GM12878 (cell line): ENCODE measurements at regions not wholly inside any gene's neighbourhood (a gene's known extent, or its start where the extent isn't known, plus 50 kb on each side); places are given as distances from the start of the nearest gene placed in this dataset.

Experiments
- ATAC-seq: fragments of 200-7000 bp; cut with Tn5 transposase; 3 replicates; pipeline ENCODE4 v1.9.1; 2020; ENCODE audit warnings: mild to moderate bottlenecking, moderate library complexity
- BruUV-seq: library from RNA; stranded (reverse); fragments of 400-500 nt; replicated peaks from 2 replicates; lab custom pipeline; 2021; lab: Mats Ljungman, UMichigan
- CTCF ChIA-PET: fragments of 300-600 bp; sonication (Branson Sonifier 250); formaldehyde crosslinking; extraction: SDS; loops from one replicate; lab custom pipeline; 2021; ENCODE audit warnings: inconsistent platforms; lab: Yijun Ruan, JAX
- POLR2A ChIA-PET: fragments of 350-600 bp; formaldehyde crosslinking; extraction: SDS; loops from one replicate; lab custom pipeline; 2021; ENCODE audit warnings: inconsistent platforms; lab: Charles Lee
- RAD21 ChIA-PET: fragments of 300-600 bp; sonication (Branson Sonifier 250); formaldehyde crosslinking; loops from one replicate; lab custom pipeline; 2023; ENCODE audit warnings: antibody characterized with exemption; ENCODE audit not compliant: unreplicated experiment; lab: Charles Lee
- SMC1A ChIA-PET: fragments of 300-600 bp; sonication (Branson Sonifier 250); formaldehyde crosslinking; loops from one replicate; lab custom pipeline; 2023; ENCODE audit not compliant: unreplicated experiment, uncharacterized antibody; lab: Charles Lee
- DNase-seq: peaks from one replicate; pipeline ENCODE4 v3.0.0-alpha.2; 2011; ENCODE audit warnings: low read depth, low spot score
- FAIRE-seq: peaks from 3 replicates; lab custom pipeline; 2011; peaks lifted over from hg19 to GRCh38; lab: Jason Lieb, UNC
- H2AFZ ChIP-seq: 2 replicates; pipeline ENCODE4 v1.6.0; 2011; ENCODE audit warnings: low read depth, low read length, control low read depth; ENCODE audit not compliant: control insufficient read depth
- H3K27ac ChIP-seq: 2 replicates; pipeline ENCODE4 v1.5.1; 2011; ENCODE audit warnings: control low read depth; ENCODE audit not compliant: control insufficient read depth, insufficient read depth
- H3K27me3 ChIP-seq, 2 experiments: replicated peaks in 1 of 2; 2 replicates each; pipeline versions ENCODE4 v1.6.0 to v1.6.1; 2011; ENCODE audit warnings: low read length in 1 of 2; ENCODE audit not compliant: control insufficient read depth in 2 of 2, insufficient read depth in 2 of 2
- H3K36me3 ChIP-seq, 2 experiments: 2 replicates each; pipeline ENCODE4 v1.5.1; 2011; ENCODE audit warnings: low read length in 1 of 2; ENCODE audit not compliant: control insufficient read depth in 2 of 2, insufficient read depth in 2 of 2
- H3K4me1 ChIP-seq: 2 replicates; pipeline ENCODE4 v1.6.1; 2011; ENCODE audit warnings: mild to moderate bottlenecking, low read length, moderate library complexity, mixed read lengths; ENCODE audit not compliant: control insufficient read depth, insufficient read depth
- H3K4me2 ChIP-seq: 2 replicates; pipeline ENCODE4 v1.6.0; 2011; ENCODE audit warnings: control low read depth; ENCODE audit not compliant: control insufficient read depth, insufficient read depth
- H3K4me3 ChIP-seq: fragments of 200-600 bp; sonication (generic); 2 replicates; pipeline ENCODE4 v1.5.1; 2016
- H3K79me2 ChIP-seq: 2 replicates; pipeline ENCODE4 v1.6.0; 2011; ENCODE audit warnings: low read length; ENCODE audit not compliant: control insufficient read depth, insufficient read depth
- H3K9ac ChIP-seq: 2 replicates; pipeline ENCODE4 v1.8.0; 2011; ENCODE audit warnings: low read length, control low read depth, mixed read lengths; ENCODE audit not compliant: control insufficient read depth, insufficient read depth
- H3K9me3 ChIP-seq: replicated peaks from 3 replicates; pipeline ENCODE4 v1.5.1; 2011; ENCODE audit warnings: mild to moderate bottlenecking, low read length; ENCODE audit not compliant: control insufficient read depth, insufficient read depth
- H4K20me1 ChIP-seq: 2 replicates; pipeline ENCODE4 v1.6.0; 2011; ENCODE audit not compliant: control insufficient read depth, insufficient read depth
- BCLAF1 ChIP-seq: fragments of 450-650 bp; IDR thresholded peaks from 2 replicates; pipeline ENCODE4 v1.6.1; 2017; ENCODE audit warnings: antibody characterized with exemption, mild to moderate bottlenecking, moderate library complexity
- CHD2 ChIP-seq: IDR thresholded peaks from 2 replicates; pipeline ENCODE4 v1.6.1; 2011; ENCODE audit warnings: low read depth, low read length, improper control_type of control experiment, borderline replicate concordance
- CHD4 ChIP-seq: fragments of 200-600 bp; sonication (generic); IDR thresholded peaks from 2 replicates; pipeline ENCODE4 v1.6.1; 2016; ENCODE audit warnings: mild to moderate bottlenecking
- E2F4 ChIP-seq: IDR thresholded peaks from 2 replicates; pipeline ENCODE4 v1.6.1; 2012; ENCODE audit warnings: low read depth, low read length, improper control_type of control experiment
- EED ChIP-seq: sonication (generic); IDR thresholded peaks from 2 replicates; pipeline ENCODE4 v1.6.1; 2016; ENCODE audit warnings: antibody characterized with exemption, low read depth
- GABPA ChIP-seq: IDR thresholded peaks from 2 replicates; pipeline ENCODE4 v1.6.1; 2014; ENCODE audit warnings: antibody characterized with exemption, low read depth, mild to moderate bottlenecking, inconsistent platforms
- IRF4 ChIP-seq: IDR thresholded peaks from 2 replicates; pipeline ENCODE4 v1.6.1; 2011; ENCODE audit warnings: low read depth, low read length
- JUND ChIP-seq: IDR thresholded peaks from 2 replicates; pipeline ENCODE4 v1.6.1; 2012; ENCODE audit warnings: low read depth, mild to moderate bottlenecking, low read length, improper control_type of control experiment, moderate library complexity
- NFIC ChIP-seq: IDR thresholded peaks from 2 replicates; pipeline ENCODE4 v1.6.1; 2012; ENCODE audit warnings: low read depth, mild to moderate bottlenecking, inconsistent platforms, low read length, moderate library complexity
- NFYA ChIP-seq: IDR thresholded peaks from 2 replicates; pipeline ENCODE4 v1.6.1; 2011; ENCODE audit warnings: low read depth, mild to moderate bottlenecking, low read length, improper control_type of control experiment, borderline replicate concordance
- NR2C2 ChIP-seq: IDR thresholded peaks from 2 replicates; pipeline ENCODE4 v1.6.1; 2011; ENCODE audit warnings: borderline replicate concordance, low read depth; ENCODE audit not compliant: control insufficient read depth, insufficient read length
- POLR2AphosphoS5 ChIP-seq: IDR thresholded peaks from 2 replicates; pipeline ENCODE4 v1.6.1; 2011; ENCODE audit warnings: mild to moderate bottlenecking, low read length, inconsistent platforms
- PRDM15 ChIP-seq: fragments of 450-650 bp; formaldehyde crosslinking; IDR thresholded peaks from 2 replicates; pipeline ENCODE4 v1.4.0; 2020; ENCODE audit warnings: mild to moderate bottlenecking, moderate library complexity
- SMAD5 ChIP-seq: IDR thresholded peaks from 2 replicates; pipeline ENCODE4 v1.6.1; 2016; ENCODE audit warnings: antibody characterized with exemption, low read depth
- ZNF622 ChIP-seq: fragments of 450-650 bp; IDR thresholded peaks from 2 replicates; pipeline ENCODE4 v1.6.1; 2017; ENCODE audit warnings: mild to moderate bottlenecking, inconsistent platforms
- WGBS: methylation state at CpG from one replicate; pipeline ENCODE4 v1.1.6; 2016; ENCODE audit warnings: low lambda C conversion rate; ENCODE audit not compliant: insufficient replicate concordance, insufficient coverage; ENCODE audit errors: missing lambda C conversion rate; 5-methylcytosine and 5-hydroxymethylcytosine counted together
- in situ Hi-C: fragments of 300-500 bp; cut with MboI; formaldehyde crosslinking; loops from 9 replicates; pipeline ENCODE4 v1.14.3; 2018; ENCODE audit warnings: mixed read lengths
- intact Hi-C: fragments of 100-400 bp; cut with micrococcal nuclease; formaldehyde crosslinking; loops from one replicate; pipeline ENCODE4 v1.14.2; 2022; ENCODE audit not compliant: unreplicated experiment

GRCh38 chr11:34566208-34566551 lies 52.6 kb upstream of the ELF5 start:
- Histone ChIP-seq H3K4me2 (no peak overlapping the region), H3K27me3 (no peaks in the 10 kb centered on the region; a peak in 3 of 4 replicates), H3K9ac (no peak overlapping the region), H3K9me3 (no peaks in the 10 kb centered on the region), H2AFZ (no peak overlapping the region), H4K20me1 (no peaks in the 10 kb centered on the region), H3K79me2 (no peaks in the 10 kb centered on the region), H3K27ac (no peak overlapping the region), H3K36me3 (no peaks in the 10 kb centered on the region), H3K4me3 (no peak overlapping the region), H3K4me1 (no peaks in the 10 kb centered on the region)
- ChIA-PET CTCF (interaction anchor here (0.8 to 1.0 kb wide), 4 partner anchors 274 to 1474 kb away, joined by 3 to 4 read pairs (median 3); no protein-coding TSS in a partner anchor), RAD21 (interaction anchor here (1.2 kb wide), 1 partner anchor 325 kb away, joined by 3 read pairs; no protein-coding TSS in a partner anchor), POLR2A (no interaction called here), SMC1A (interaction anchor here (1.0 to 1.6 kb wide), 4 partner anchors 19 to 825 kb away, joined by 3 to 5 read pairs (median 4); no protein-coding TSS in a partner anchor)
- ATAC-seq (no peak), FAIRE-seq (no peak), DNase-seq (no peak)
- in situ Hi-C loops = no loop called here
- WGBS = 43% methylated on average over 3 of the region's 3 CpGs
- TF ChIP-seq POLR2AphosphoS5 = no peak
- TF ChIP-seq CHD2 = no peak
- TF ChIP-seq NFYA = no peak
- no peak for TF ChIP-seq JUND
- TF ChIP-seq CHD4 = no peak
- no peak for TF ChIP-seq IRF4
- no peak for TF ChIP-seq PRDM15 (CRISPR knock-in tag)
- no peak for TF ChIP-seq SMAD5
- TF ChIP-seq EED = no peak
- TF ChIP-seq E2F4 = no peak
- TF ChIP-seq NFIC = no peak
- TF ChIP-seq GABPA = no peak
- no peak for TF ChIP-seq NR2C2
- no peak for TF ChIP-seq BCLAF1
- TF ChIP-seq ZNF622 = no peak
- no TSS peak for BruUV-seq
- intact Hi-C loops = no loop called here
